OCI-LY1 (cell line): ENCODE measurements at regions not wholly inside any gene's neighbourhood (a gene's known extent, or its start where the extent isn't known, plus 50 kb on each side); places are given as distances from the start of the nearest gene placed in this dataset.

Experiments
- H2AFZ ChIP-seq: fragments of 200-600 bp; sonication (generic), shearing (Covaris generic); 2 replicates; pipeline ENCODE4 v1.6.0; 2014; ENCODE audit warnings: antibody characterized with exemption, mild to moderate bottlenecking, low read length
- H3F3A ChIP-seq: fragments of 200-600 bp; sonication (generic), shearing (Covaris generic); 2 replicates; pipeline ENCODE4 v1.6.0; 2014; ENCODE audit warnings: mild to moderate bottlenecking, antibody characterized with exemption, low read length, moderate library complexity; ENCODE audit not compliant: insufficient read depth
- H3K27ac ChIP-seq: fragments of 200-600 bp; sonication (generic); 2 replicates; pipeline ENCODE4 v1.5.1; 2014; ENCODE audit warnings: low read length, mixed run types, mild to moderate bottlenecking, low read depth; ENCODE audit not compliant: poor library complexity, severe bottlenecking
- H3K27me3 ChIP-seq: fragments of 200-600 bp; sonication (generic); 2 replicates; pipeline ENCODE4 v1.6.0; 2014; ENCODE audit warnings: antibody characterized with exemption, mild to moderate bottlenecking, low read length, moderate library complexity; ENCODE audit not compliant: insufficient read depth
- H3K36me3 ChIP-seq: fragments of 200-600 bp; sonication (generic); 2 replicates; pipeline ENCODE4 v1.6.1; 2014; ENCODE audit warnings: mild to moderate bottlenecking, antibody characterized with exemption, low read length, moderate library complexity, mixed read lengths; ENCODE audit not compliant: insufficient read depth
- H3K4me1 ChIP-seq: fragments of 200-600 bp; sonication (generic); 2 replicates; pipeline ENCODE4 v1.5.1; 2014; ENCODE audit warnings: mild to moderate bottlenecking, low read length, moderate library complexity; ENCODE audit not compliant: insufficient read depth, severe bottlenecking
- H3K4me2 ChIP-seq: fragments of 200-600 bp; sonication (generic), shearing (Covaris generic); 2 replicates; pipeline ENCODE4 v1.6.1; 2014; ENCODE audit warnings: low read length
- H3K4me3 ChIP-seq: fragments of 200-600 bp; sonication (generic); 2 replicates; pipeline ENCODE4 v1.5.1; 2014; ENCODE audit warnings: low read length, low read depth, mild to moderate bottlenecking, mixed read lengths; ENCODE audit not compliant: poor library complexity, severe bottlenecking
- H3K79me2 ChIP-seq: fragments of 200-600 bp; shearing (Covaris generic); 2 replicates; pipeline ENCODE4 v1.6.1; 2016; ENCODE audit warnings: mixed run types, low read length, mixed read lengths; ENCODE audit not compliant: insufficient read depth
- H3K9ac ChIP-seq: fragments of 200-600 bp; sonication (generic), shearing (Covaris generic); 2 replicates; pipeline ENCODE4 v1.6.1; 2014; ENCODE audit warnings: mild to moderate bottlenecking, low read length, mixed read lengths
- H3K9me2 ChIP-seq: fragments of 200-600 bp; sonication (generic), shearing (Covaris generic); 2 replicates; pipeline ENCODE4 v1.6.1; 2014; ENCODE audit warnings: low read depth, mild to moderate bottlenecking, low read length, mixed read lengths
- H3K9me3 ChIP-seq: fragments of 200-600 bp; shearing (Covaris generic); 2 replicates; pipeline ENCODE4 v1.6.1; 2014; ENCODE audit warnings: low read length, mixed read lengths
- H4K20me1 ChIP-seq: fragments of 200-600 bp; sonication (generic), shearing (Covaris generic); 2 replicates; pipeline ENCODE4 v1.6.0; 2016; ENCODE audit warnings: mild to moderate bottlenecking, low read length; ENCODE audit not compliant: insufficient read depth
- EZH2 ChIP-seq: fragments of 200-600 bp; sonication (generic), shearing (Covaris generic); IDR thresholded peaks from 2 replicates; pipeline ENCODE4 v1.8.0; 2017; ENCODE audit warnings: borderline replicate concordance, mixed run types, mild to moderate bottlenecking, antibody characterized with exemption, low read length, moderate library complexity, mixed read lengths
- TF ChIP-seq, protein P1 (sequence below): fragments of 200-600 bp; sonication (generic), shearing (Covaris generic); IDR thresholded peaks from 2 replicates; pipeline ENCODE4 v1.5.1; 2017; ENCODE audit warnings: mild to moderate bottlenecking, antibody characterized with exemption, low read length, moderate library complexity, mixed read lengths

- H3K27me3 ChIP-seq = no peaks in the 10 kb centered on the region
- H2AFZ ChIP-seq = no peak overlapping the region
- no peaks in the 10 kb centered on the region for H3K4me1 ChIP-seq
- TF ChIP-seq EZH2 = no peak
- TF ChIP-seq, protein P1, sequence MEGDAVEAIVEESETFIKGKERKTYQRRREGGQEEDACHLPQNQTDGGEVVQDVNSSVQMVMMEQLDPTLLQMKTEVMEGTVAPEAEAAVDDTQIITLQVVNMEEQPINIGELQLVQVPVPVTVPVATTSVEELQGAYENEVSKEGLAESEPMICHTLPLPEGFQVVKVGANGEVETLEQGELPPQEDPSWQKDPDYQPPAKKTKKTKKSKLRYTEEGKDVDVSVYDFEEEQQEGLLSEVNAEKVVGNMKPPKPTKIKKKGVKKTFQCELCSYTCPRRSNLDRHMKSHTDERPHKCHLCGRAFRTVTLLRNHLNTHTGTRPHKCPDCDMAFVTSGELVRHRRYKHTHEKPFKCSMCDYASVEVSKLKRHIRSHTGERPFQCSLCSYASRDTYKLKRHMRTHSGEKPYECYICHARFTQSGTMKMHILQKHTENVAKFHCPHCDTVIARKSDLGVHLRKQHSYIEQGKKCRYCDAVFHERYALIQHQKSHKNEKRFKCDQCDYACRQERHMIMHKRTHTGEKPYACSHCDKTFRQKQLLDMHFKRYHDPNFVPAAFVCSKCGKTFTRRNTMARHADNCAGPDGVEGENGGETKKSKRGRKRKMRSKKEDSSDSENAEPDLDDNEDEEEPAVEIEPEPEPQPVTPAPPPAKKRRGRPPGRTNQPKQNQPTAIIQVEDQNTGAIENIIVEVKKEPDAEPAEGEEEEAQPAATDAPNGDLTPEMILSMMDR = peak; percentile 49
- no peaks in the 10 kb centered on the region for H3F3A ChIP-seq
- no peak overlapping the region for H3K9ac ChIP-seq
- H3K4me2 ChIP-seq = no peak overlapping the region
- H3K9me3 ChIP-seq = no peaks in the 10 kb centered on the region
- H3K79me2 ChIP-seq = no peaks in the 10 kb centered on the region
- H3K27ac ChIP-seq = no peak overlapping the region
- no peaks in the 10 kb centered on the region for H3K36me3 ChIP-seq
- H3K4me3 ChIP-seq = no peak overlapping the region
- no peaks in the 10 kb centered on the region for H3K9me2 ChIP-seq
- H4K20me1 ChIP-seq = no peaks in the 10 kb centered on the region
Observed at GRCh38 chr3:34015204-34016142, 217.0 kb downstream of the PDCD6IP start.

DNA sequence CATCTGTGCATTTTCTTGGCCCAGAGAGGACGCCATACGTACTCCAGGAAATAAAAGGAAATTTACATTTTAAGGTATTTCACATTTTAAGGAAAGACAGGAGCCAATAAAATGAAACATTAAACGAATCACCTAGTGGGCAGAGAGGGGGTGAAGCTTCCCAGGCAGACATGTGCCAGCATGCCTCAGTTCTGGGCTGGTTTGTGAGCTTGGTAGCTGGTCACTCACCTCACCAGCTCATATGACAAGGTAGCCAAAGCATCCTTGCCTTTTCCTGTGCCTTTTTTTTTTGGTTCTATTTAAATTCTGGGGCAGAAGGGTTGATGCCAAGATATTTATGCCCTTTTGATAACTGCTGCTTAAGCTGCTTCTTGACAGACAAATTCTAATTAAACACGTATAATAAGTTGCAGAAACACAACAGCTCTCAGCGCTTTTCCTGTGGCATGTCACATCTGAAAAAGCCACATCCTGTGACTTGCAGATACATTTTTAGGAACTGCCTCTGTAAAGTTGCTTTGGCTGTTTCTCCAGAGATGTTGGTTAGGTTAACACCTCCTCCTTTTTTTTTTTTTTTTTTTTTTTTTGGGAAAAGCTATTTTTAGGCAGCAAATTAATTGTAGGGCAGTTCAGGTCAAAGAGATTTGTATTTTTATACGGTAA is 218.6 kb downstream of the PDCD6IP start:
- Histone ChIP-seq H2AFZ (no peak overlapping the region), H3K4me2 (no peak overlapping the region), H3K79me2 (no peaks in the 10 kb centered on the region), H3K9ac (no peak overlapping the region), H3K9me3 (no peaks in the 10 kb centered on the region), H3F3A (no peaks in the 10 kb centered on the region), H3K27ac (no peak overlapping the region), H3K36me3 (no peaks in the 10 kb centered on the region), H3K27me3 (no peaks in the 10 kb centered on the region), H4K20me1 (no peaks in the 10 kb centered on the region), H3K9me2 (no peaks in the 10 kb centered on the region), H3K4me1 (no peaks in the 10 kb centered on the region), H3K4me3 (no peak overlapping the region)
- TF ChIP-seq, protein P1 = no peak
- TF ChIP-seq EZH2 = no peak

GRCh38 chr3:34017757-34018156 is 219.3 kb downstream of the PDCD6IP start:
- Histone ChIP-seq H3K4me2 (no peak overlapping the region), H3K79me2 (no peaks in the 10 kb centered on the region), H2AFZ (no peak overlapping the region), H3K27ac (no peak overlapping the region), H3K9me2 (no peaks in the 10 kb centered on the region), H3K4me1 (no peaks in the 10 kb centered on the region), H3K36me3 (no peaks in the 10 kb centered on the region), H3K9me3 (no peaks in the 10 kb centered on the region), H3K4me3 (no peak overlapping the region), H4K20me1 (no peaks in the 10 kb centered on the region), H3F3A (no peaks in the 10 kb centered on the region), H3K27me3 (no peaks in the 10 kb centered on the region), H3K9ac (no peak overlapping the region)
- TF ChIP-seq, protein P1 = no peak
- TF ChIP-seq EZH2 = no peak
